Progenitor cell of endocrine pancreas (in vitro differentiated cells): ENCODE measurements at regions not wholly inside any gene's neighbourhood (a gene's known extent, or its start where the extent isn't known, plus 50 kb on each side); places are given as distances from the start of the nearest gene placed in this dataset.

Experiments
- DNase-seq: peaks from one replicate; pipeline ENCODE4 v3.0.0; 2021; ENCODE audit warnings: low spot score; ENCODE audit not compliant: unreplicated experiment
- H3K27ac Mint-ChIP-seq: 2 replicates; pipeline ENCODE4 v1.8.0; 2021; ENCODE audit warnings: mild to moderate bottlenecking, moderate library complexity, mixed read lengths
- H3K27me3 Mint-ChIP-seq: 2 replicates; pipeline ENCODE4 v1.8.0; 2021; ENCODE audit warnings: mixed read lengths
- H3K36me3 Mint-ChIP-seq: 2 replicates; pipeline ENCODE4 v1.8.0; 2022; ENCODE audit warnings: mixed read lengths; ENCODE audit not compliant: insufficient read depth
- H3K4me1 Mint-ChIP-seq: 2 replicates; pipeline ENCODE4 v1.8.0; 2021; ENCODE audit warnings: low read depth, mixed read lengths
- H3K4me3 Mint-ChIP-seq: 2 replicates; pipeline ENCODE4 v1.8.0; 2021; ENCODE audit warnings: low read depth, mild to moderate bottlenecking, moderate library complexity, mixed read lengths
- H3K9me3 Mint-ChIP-seq: 2 replicates; pipeline ENCODE4 v1.8.0; 2021; ENCODE audit warnings: low read depth, mixed read lengths
- CTCF ChIP-seq: fragments of 200-600 bp; sonication (generic); IDR thresholded peaks from one replicate; pipeline ENCODE4 v1.5.0; 2021; ENCODE audit warnings: antibody characterized with exemption, mild to moderate bottlenecking; ENCODE audit not compliant: unreplicated experiment

GRCh38 chr4:100118181-100118580 is 72.1 kb downstream of the DDIT4L start:
- no peak for TF ChIP-seq CTCF
- no peaks in the 10 kb centered on the region for H3K4me1 Mint-ChIP-seq
- no peaks in the 10 kb centered on the region for H3K36me3 Mint-ChIP-seq
- H3K9me3 Mint-ChIP-seq: no peaks in the 10 kb centered on the region
- no peak overlapping the region for H3K4me3 Mint-ChIP-seq
- DNase-seq: no peak
- H3K27ac Mint-ChIP-seq: no peak overlapping the region
- no peaks in the 10 kb centered on the region for H3K27me3 Mint-ChIP-seq

- H3K36me3 Mint-ChIP-seq: no peaks in the 10 kb centered on the region
- no peak for TF ChIP-seq CTCF
- H3K27me3 Mint-ChIP-seq: no peaks in the 10 kb centered on the region
- no peak for DNase-seq
- H3K4me1 Mint-ChIP-seq: no peaks in the 10 kb centered on the region
- H3K27ac Mint-ChIP-seq: no peak overlapping the region
- no peaks in the 10 kb centered on the region for H3K9me3 Mint-ChIP-seq
- H3K4me3 Mint-ChIP-seq: no peak overlapping the region
These were observed 72.5 kb downstream of the DDIT4L start for GRCh38 chr4:100117750-100118149.

GRCh38 chr4:100114909-100115308 is 75.4 kb downstream of the DDIT4L start:
- Mint-ChIP-seq H3K27me3 (no peaks in the 10 kb centered on the region), H3K9me3 (no peaks in the 10 kb centered on the region), H3K36me3 (no peaks in the 10 kb centered on the region), H3K4me1 (no peaks in the 10 kb centered on the region), H3K4me3 (no peak overlapping the region), H3K27ac (no peak overlapping the region)
- no peak for TF ChIP-seq CTCF
- no peak for DNase-seq

GRCh38 chr4:100113732-100114131 is 76.5 kb downstream of the DDIT4L start:
- H3K27ac Mint-ChIP-seq: no peak overlapping the region
- no peak for TF ChIP-seq CTCF
- H3K9me3 Mint-ChIP-seq: no peaks in the 10 kb centered on the region
- DNase-seq: no peak
- no peaks in the 10 kb centered on the region for H3K36me3 Mint-ChIP-seq
- H3K27me3 Mint-ChIP-seq: no peaks in the 10 kb centered on the region
- no peak overlapping the region for H3K4me3 Mint-ChIP-seq
- no peaks in the 10 kb centered on the region for H3K4me1 Mint-ChIP-seq

GRCh38 chr4:100113096-100113495 is 77.2 kb downstream of the DDIT4L start:
- TF ChIP-seq CTCF: no peak
- Mint-ChIP-seq H3K27ac (no peak overlapping the region), H3K27me3 (no peaks in the 10 kb centered on the region), H3K4me1 (no peaks in the 10 kb centered on the region), H3K9me3 (no peaks in the 10 kb centered on the region), H3K36me3 (no peaks in the 10 kb centered on the region), H3K4me3 (no peak overlapping the region)
- no peak for DNase-seq
